GM21529 (cell line): ENCODE measurements at regions not wholly inside any gene's neighbourhood (a gene's known extent, or its start where the extent isn't known, plus 50 kb on each side); places are given as distances from the start of the nearest gene placed in this dataset.
"Not testable (repeated sequence)": the region's sequence is repeated elsewhere in the genome, so short reads cannot be mapped to it uniquely, and the experiment has no call there.

Source experiments
- ATAC-seq: cut with Tn5 transposase; IDR thresholded peaks from one replicate; pipeline ENCODE4 v1.9.1; 2021; ENCODE audit not compliant: unreplicated experiment

DNA sequence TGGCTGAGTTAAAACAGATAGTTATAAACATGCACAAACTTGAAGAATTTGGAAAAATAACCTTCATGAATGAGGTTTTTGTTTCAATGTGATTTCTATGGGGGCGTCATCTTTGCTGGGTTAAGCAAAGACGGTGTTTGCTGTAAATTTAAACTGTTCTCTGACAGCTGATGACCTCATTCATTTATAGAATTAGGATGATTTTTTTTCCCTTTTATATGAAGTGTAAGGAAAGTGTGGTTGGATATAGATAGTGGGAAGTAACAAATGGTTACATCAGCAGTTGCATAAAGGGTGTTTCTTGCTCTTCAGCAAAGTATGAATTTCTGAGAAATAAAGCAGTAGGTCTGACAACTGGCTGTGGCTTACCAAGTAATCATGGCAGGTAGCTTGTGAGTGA lies 137.2 kb upstream of the CENPW start:
- no peak for ATAC-seq

GRCh38 chr6:126204126-126204525 lies 135.8 kb upstream of the CENPW start:
- no peak for ATAC-seq

DNA sequence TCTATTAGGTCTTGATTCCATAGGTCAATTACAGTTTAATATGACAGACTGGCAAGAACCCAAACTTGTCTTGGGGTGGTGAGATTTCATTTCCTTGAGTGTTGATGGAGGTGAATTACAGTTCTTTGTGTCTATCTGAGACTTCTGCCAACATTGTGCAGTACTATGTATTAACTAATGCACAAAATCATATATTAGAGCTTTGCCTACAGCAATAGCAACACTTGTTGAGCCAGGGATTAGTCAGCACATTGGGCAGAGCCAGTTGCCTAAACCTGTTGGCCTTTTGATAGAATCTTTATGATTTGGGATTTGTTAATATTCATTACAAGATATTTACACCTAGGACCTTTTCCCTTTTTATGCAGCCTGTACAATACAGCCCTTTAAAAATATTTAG lies 135.3 kb upstream of the CENPW start:
- no peak for ATAC-seq

DNA sequence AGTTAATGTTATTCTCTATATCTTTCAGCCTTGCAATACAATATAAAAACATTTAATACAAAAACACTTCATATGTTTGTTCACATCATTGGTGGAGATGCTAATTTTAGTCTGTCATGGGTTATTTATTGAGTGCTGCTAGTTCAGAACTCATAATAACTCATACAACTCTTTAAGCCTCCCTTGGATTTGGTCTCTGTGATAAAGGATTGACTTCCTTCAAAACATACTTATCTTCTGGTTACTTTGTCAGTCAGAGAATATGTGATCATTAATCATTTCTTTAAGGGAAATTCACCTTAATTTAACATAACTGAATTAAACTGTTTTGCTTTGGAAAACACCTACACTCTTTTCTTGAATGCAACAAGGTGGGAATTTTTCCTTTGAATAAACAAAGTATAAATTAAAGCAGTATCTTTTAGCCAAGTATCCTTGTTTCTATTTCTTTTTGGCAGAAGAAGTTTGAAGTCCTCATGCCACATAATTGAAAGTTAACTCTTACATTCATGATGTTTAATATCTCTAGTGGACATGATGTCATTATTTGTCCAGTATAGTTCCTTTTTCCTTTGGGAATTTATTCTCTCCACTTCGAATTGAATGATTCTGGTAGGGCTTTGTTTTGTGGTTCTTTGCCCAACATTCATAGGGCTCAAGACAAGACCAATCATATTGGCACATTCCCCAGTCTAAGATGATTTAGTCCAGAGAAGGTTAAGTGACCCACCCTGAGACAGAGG lies 133.2 kb upstream of the CENPW start:
- ATAC-seq, result no peak

DNA sequence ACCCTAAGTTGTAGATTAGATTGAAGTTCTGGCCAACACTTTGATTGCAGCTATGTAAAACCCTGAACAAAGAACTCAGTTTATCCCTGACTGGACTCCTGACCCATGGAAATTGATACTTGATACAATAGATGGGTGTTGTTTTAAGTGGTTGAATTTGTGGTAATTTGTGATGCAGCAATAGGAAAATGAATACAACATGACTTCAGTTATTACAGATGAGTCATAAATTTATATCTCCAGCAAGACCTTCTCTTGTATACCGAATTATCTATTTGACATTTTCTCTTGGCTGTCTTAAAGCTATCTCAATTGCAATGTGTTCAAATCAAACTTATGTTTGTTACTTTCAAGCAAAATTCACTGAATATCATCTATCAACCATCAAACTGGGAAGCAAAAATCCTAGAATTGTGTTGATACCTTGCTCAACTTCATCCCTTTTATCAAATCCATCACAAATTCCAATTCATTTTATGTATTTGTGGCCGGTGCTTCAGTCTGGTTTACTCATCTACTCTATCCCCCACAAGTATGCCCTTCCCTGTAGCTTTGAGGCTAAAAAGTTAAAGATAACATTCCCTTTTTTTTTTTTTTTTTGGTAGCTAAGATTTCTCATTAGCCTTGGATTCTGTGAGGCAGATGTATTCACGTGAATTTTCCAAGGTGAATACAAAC lies 129.4 kb upstream of the CENPW start:
- ATAC-seq, result no peak

GRCh38 chr6:126217497-126217896 lies 122.4 kb upstream of the CENPW start:
- ATAC-seq, result no peak

GRCh38 chr6:126220901-126221300 lies 119.0 kb upstream of the CENPW start:
- ATAC-seq, result not testable (repeated sequence)

- no peak for ATAC-seq
These were observed 111.8 kb upstream of the CENPW start for GRCh38 chr6:126227833-126228702.

DNA sequence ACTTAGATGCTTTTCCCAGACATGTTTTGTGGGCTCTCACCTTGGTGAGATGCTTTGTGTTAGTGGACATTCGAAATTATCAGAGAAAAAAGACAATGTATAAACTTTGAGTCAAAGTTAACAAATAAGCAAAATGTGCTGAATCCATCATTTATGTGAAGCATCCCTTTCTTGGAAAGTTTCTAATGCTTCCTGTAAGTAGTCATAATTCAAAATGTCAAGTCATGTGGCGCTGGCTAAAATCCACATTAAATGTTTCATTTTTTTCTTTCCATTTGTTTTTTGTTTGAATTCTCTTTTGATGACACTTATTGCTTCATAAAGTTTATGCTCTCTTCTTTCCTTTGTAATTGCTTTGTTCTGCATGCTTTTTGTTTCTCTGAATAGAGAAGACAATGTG lies 107.2 kb upstream of the CENPW start:
- ATAC-seq, result no peak

GRCh38 chr6:126233192-126233591 lies 106.7 kb upstream of the CENPW start:
- ATAC-seq, result no peak

- no peak for ATAC-seq
These were observed 104.6 kb upstream of the CENPW start for GRCh38 chr6:126235363-126235762.

- ATAC-seq, result no peak
These were observed 94.8 kb upstream of the CENPW start for GRCh38 chr6:126245077-126245476.

DNA sequence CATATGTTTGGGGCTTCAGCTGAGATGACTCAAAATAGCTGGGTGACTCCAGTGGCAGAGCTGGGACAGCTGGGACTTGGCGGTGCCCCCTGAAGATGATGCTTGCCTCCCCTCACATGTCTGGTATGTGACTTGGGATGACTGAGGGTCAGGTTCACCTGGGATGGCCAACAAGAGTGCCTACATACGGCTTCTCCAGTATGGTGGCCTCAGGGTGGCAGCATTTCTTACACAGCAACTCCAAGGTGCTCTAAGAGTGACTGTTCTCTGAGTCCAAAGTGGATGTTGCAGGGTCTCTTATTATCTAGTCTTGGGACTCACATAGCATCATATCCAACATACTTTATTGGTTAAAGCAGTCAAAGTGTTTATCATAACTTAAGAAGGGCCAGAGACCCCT lies 87.8 kb upstream of the CENPW start:
- ATAC-seq, result no peak

- no peak for ATAC-seq
These were observed 86.5 kb upstream of the CENPW start for GRCh38 chr6:126253431-126253830.

DNA sequence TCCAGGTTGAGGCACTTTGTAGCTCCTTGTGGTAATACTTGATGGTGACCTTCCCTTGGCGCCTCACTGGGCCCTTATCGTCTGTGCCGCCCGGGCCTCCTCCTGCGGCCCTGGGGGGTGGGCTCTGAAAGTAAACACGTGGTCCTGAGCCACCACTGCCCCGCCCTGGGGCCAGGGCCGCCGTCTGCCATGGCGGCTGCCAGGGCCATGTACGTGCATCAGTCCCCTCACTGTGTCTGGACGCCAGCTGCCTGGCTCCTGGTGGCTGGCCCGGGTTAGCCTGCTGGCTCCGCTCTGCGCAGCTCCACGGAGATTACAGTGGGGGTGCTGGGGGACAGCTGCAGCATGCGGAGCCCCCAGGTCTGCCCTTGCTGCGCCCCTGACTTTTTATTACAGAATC lies 81.8 kb upstream of the CENPW start:
- ATAC-seq, result no peak

DNA sequence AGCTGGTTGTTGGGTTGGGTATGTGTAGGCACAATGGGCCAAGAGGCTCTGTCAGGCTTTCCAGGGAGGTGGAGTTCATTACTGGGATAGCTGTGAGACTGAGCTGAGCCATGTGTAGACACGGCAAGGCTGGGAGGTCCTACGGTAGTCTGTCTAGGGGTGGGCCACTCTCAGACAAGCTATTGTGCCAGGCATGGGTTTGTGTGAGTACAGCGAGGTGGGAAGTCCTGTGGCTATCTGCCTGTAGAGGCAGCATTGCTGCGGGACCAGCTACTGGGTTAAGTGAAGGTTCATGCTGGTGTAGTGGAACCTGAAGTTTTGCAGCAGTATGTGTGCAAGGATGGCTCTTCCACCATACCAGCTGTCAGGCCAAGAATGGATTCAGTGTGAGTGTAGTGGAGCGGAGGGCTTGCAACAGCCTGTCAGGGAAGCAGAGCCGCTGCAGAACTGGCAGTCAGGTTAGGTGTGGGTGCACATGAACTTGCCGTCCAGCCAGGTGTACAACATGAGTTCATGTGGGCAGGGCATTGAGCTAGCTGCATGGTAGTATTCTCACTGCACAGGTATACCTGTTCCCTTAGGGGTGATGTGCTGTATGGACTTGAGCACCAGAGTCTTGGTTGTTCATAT lies 78.0 kb upstream of the CENPW start:
- no peak for ATAC-seq

- no peak for ATAC-seq
These were observed 75.7 kb upstream of the CENPW start for GRCh38 chr6:126264265-126264664.

DNA sequence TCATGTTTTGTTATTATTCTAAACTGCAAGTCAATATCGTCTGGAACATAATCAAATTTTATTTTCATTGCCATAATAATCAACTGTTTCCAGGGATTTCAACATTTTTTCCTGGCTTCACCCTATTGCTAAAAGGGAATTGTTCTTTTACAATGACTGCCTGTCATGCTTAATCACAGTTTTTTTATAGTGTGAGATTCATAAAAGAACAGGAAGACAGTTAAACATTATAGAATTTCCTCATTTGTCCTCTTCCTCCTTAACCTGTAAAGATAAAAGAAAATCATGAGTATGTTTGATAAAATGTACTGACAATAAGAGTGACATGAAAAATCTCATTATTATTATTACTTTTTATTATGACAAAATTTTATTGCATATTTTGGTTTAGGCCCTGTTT lies 73.3 kb upstream of the CENPW start:
- ATAC-seq, result no peak

GRCh38 chr6:126267626-126268025 lies 72.3 kb upstream of the CENPW start:
- ATAC-seq, result peak; percentile 13

DNA sequence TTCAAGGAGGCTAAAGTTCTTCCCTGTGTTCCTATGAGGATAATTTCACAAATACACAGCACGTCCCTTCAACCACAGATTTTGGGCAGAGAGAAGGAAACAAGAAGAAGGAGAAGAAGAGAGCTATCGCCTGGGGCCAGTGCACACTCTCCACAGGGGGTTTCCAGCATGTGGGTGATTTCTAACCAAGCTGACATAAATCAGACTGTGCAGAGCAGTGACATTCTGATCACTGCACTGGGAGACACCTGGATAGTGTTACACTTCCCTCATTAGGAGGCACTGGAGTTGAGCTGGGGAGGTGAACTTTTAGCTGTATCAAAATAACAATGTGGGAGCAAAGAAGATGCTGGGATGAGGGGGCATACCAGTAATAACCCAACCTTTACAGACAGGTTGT lies 71.8 kb upstream of the CENPW start:
- ATAC-seq, result peak; percentile 84

- ATAC-seq, result no peak
These were observed 59.6 kb upstream of the CENPW start for GRCh38 chr6:126280287-126280686.
